Stomach (tissue), 4 donors: ENCODE measurements at regions not wholly inside any gene's neighbourhood (a gene's known extent, or its start where the extent isn't known, plus 50 kb on each side); places are given as distances from the start of the nearest gene placed in this dataset.

Experiments
- EP300 ChIP-seq: sonication (generic); formaldehyde crosslinking; IDR thresholded peaks from one replicate; pipeline ENCODE4 v1.6.1; 2017; ENCODE audit warnings: antibody characterized with exemption
- POLR2A ChIP-seq, 4 donors: fragments of 450-650 bp; IDR thresholded peaks; one replicate each; pipeline ENCODE4 v1.6.1; 2016; ENCODE audit warnings: antibody characterized with exemption in 4 of 4, control low read depth in 2 of 4, mild to moderate bottlenecking in 1 of 4, moderate library complexity in 1 of 4
- POLR2AphosphoS5 ChIP-seq, 3 donors: sonication (generic); formaldehyde crosslinking; IDR thresholded peaks; one replicate each; pipeline ENCODE4 v1.6.1; 2016; ENCODE audit warnings: antibody characterized with exemption in 3 of 3
- TF ChIP-seq, protein P1 (sequence below), 7 experiments: fragments of 450-650 bp in 4 of 7; fragments of 200-600 bp in 3 of 7; sonication (generic) in 3 of 7; IDR thresholded peaks; one replicate each; pipeline ENCODE4 v1.5.1; 2016 to 2019; ENCODE audit warnings: antibody characterized with exemption in 7 of 7, control low read depth in 2 of 7, mild to moderate bottlenecking in 1 of 7

DNA sequence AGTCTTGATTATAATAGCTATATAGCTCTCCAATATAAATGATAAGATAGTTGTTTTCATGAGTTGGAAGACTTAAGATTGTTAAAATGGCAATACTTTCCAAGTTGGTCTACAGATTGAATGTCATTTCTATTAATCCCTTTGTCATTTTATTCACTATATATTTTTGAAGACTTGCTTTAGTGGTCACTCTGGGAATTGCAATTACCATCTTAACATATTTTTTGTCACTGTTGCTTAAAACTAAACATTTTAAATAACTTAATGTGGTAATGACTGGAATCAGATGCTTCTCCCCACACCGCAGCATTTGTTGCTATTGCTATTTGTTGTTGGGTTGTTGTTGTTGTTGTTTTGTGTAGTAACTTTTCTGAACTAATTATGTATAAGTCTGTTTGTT, 1592.9 kb downstream of the MRPL39 start:
- TF ChIP-seq EP300 = no peak
- TF ChIP-seq POLR2A (IDR thresholded peaks at IDR 0.05) = no peak
- TF ChIP-seq, protein P1, sequence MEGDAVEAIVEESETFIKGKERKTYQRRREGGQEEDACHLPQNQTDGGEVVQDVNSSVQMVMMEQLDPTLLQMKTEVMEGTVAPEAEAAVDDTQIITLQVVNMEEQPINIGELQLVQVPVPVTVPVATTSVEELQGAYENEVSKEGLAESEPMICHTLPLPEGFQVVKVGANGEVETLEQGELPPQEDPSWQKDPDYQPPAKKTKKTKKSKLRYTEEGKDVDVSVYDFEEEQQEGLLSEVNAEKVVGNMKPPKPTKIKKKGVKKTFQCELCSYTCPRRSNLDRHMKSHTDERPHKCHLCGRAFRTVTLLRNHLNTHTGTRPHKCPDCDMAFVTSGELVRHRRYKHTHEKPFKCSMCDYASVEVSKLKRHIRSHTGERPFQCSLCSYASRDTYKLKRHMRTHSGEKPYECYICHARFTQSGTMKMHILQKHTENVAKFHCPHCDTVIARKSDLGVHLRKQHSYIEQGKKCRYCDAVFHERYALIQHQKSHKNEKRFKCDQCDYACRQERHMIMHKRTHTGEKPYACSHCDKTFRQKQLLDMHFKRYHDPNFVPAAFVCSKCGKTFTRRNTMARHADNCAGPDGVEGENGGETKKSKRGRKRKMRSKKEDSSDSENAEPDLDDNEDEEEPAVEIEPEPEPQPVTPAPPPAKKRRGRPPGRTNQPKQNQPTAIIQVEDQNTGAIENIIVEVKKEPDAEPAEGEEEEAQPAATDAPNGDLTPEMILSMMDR (IDR thresholded peaks at IDR 0.05) = peak in 2 of 7 experiments; percentile 18 to 22
- no peak for TF ChIP-seq POLR2AphosphoS5 (IDR thresholded peaks at IDR 0.05)
